Suprapubic skin (tissue), 4 donors: ENCODE measurements at regions not wholly inside any gene's neighbourhood (a gene's known extent, or its start where the extent isn't known, plus 50 kb on each side); places are given as distances from the start of the nearest gene placed in this dataset.

Experiments used
- DNase-seq, 2 donors: peaks; one replicate each; pipeline ENCODE4 v3.0.0-alpha.2; 2019; ENCODE audit warnings: low spot score in 2 of 2
- H3K27ac ChIP-seq: fragments of 200-600 bp; sonication (generic); one replicate; pipeline ENCODE4 v1.5.1; 2019
- H3K27me3 ChIP-seq: fragments of 200-600 bp; sonication (generic); one replicate; pipeline ENCODE4 v1.5.1; 2019
- H3K36me3 ChIP-seq: fragments of 200-600 bp; sonication (generic); one replicate; pipeline ENCODE4 v1.5.1; 2019
- H3K4me1 ChIP-seq: fragments of 200-600 bp; sonication (generic); one replicate; pipeline ENCODE4 v1.5.1; 2019
- H3K4me3 ChIP-seq: fragments of 200-600 bp; sonication (generic); one replicate; pipeline ENCODE4 v1.5.1; 2019; ENCODE audit warnings: mild to moderate bottlenecking
- H3K9me3 ChIP-seq: fragments of 200-600 bp; sonication (generic); one replicate; pipeline ENCODE4 v1.5.1; 2019
- EP300 ChIP-seq: sonication (generic); formaldehyde crosslinking; IDR thresholded peaks from one replicate; pipeline ENCODE4 v1.6.1; 2017; ENCODE audit warnings: antibody characterized with exemption
- POLR2A ChIP-seq, 2 donors: fragments of 450-650 bp; IDR thresholded peaks; one replicate each; pipeline ENCODE4 v1.6.1; 2017; ENCODE audit warnings: antibody characterized with exemption in 2 of 2, mild to moderate bottlenecking in 2 of 2, moderate library complexity in 2 of 2
- POLR2AphosphoS5 ChIP-seq, 3 donors: sonication (generic); formaldehyde crosslinking; IDR thresholded peaks; one replicate each; pipeline ENCODE4 v1.6.1; 2017; ENCODE audit warnings: antibody characterized with exemption in 3 of 3
- WGBS: methylation state at CpG from one replicate; pipeline ENCODE4 v1.1.5; 2018; 5-methylcytosine and 5-hydroxymethylcytosine counted together
- TF ChIP-seq, protein P1 (sequence below), 2 donors: fragments of 200-600 bp in 1 of 2; fragments of 450-650 bp in 1 of 2; sonication (generic) in 1 of 2; IDR thresholded peaks; one replicate each; pipeline ENCODE4 v1.5.1; 2016 to 2019; ENCODE audit warnings: antibody characterized with exemption in 2 of 2, mild to moderate bottlenecking in 1 of 2, moderate library complexity in 1 of 2

GRCh38 chr3:103033841-103034240, 599.0 kb downstream of the ZPLD1 start:
- TF ChIP-seq, protein P1, sequence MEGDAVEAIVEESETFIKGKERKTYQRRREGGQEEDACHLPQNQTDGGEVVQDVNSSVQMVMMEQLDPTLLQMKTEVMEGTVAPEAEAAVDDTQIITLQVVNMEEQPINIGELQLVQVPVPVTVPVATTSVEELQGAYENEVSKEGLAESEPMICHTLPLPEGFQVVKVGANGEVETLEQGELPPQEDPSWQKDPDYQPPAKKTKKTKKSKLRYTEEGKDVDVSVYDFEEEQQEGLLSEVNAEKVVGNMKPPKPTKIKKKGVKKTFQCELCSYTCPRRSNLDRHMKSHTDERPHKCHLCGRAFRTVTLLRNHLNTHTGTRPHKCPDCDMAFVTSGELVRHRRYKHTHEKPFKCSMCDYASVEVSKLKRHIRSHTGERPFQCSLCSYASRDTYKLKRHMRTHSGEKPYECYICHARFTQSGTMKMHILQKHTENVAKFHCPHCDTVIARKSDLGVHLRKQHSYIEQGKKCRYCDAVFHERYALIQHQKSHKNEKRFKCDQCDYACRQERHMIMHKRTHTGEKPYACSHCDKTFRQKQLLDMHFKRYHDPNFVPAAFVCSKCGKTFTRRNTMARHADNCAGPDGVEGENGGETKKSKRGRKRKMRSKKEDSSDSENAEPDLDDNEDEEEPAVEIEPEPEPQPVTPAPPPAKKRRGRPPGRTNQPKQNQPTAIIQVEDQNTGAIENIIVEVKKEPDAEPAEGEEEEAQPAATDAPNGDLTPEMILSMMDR (IDR thresholded peaks at IDR 0.05) = no peak
- no peak for TF ChIP-seq EP300
- no peak for TF ChIP-seq POLR2AphosphoS5 (IDR thresholded peaks at IDR 0.05)
- WGBS = 92% methylated on average over 2 of the region's 2 CpGs
- no peaks in the 10 kb centered on the region for H3K27me3 ChIP-seq
- no peaks in the 10 kb centered on the region for H3K4me1 ChIP-seq
- H3K9me3 ChIP-seq = no peaks in the 10 kb centered on the region
- no peak overlapping the region for H3K4me3 ChIP-seq
- no peaks in the 10 kb centered on the region for H3K36me3 ChIP-seq
- DNase-seq = no peak
- no peak overlapping the region for H3K27ac ChIP-seq

DNA sequence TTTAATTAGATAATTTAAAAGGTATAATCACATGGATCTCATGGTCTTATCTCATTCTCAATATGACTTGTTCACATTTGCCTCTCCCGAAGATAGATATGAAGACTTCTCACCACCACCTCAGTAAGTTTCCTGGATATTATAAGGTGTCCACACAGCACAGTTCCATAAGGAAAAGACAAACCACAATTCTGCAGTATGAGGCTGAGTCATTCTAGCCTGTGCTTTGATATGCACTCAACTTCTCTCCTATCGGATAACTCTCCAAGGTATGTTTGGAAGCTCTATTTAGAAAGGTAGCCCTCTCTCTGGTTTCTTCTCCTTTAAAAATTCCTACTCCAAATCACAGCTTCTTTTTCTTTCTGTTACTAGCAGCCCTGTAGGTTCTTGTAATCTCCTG, 612.8 kb downstream of the ZPLD1 start:
- WGBS = 87% methylated on average over 2 of the region's 2 CpGs
- TF ChIP-seq POLR2A (IDR thresholded peaks at IDR 0.05) = no peak
- no peak for TF ChIP-seq EP300
- TF ChIP-seq, protein P1 (IDR thresholded peaks at IDR 0.05) = no peak
- no peak for TF ChIP-seq POLR2AphosphoS5 (IDR thresholded peaks at IDR 0.05)
- H3K4me3 ChIP-seq = no peak overlapping the region
- H3K36me3 ChIP-seq = no peaks in the 10 kb centered on the region
- H3K27me3 ChIP-seq = no peaks in the 10 kb centered on the region
- no peak overlapping the region for H3K27ac ChIP-seq
- H3K9me3 ChIP-seq = no peaks in the 10 kb centered on the region
- no peaks in the 10 kb centered on the region for H3K4me1 ChIP-seq
- no peak for DNase-seq

DNA sequence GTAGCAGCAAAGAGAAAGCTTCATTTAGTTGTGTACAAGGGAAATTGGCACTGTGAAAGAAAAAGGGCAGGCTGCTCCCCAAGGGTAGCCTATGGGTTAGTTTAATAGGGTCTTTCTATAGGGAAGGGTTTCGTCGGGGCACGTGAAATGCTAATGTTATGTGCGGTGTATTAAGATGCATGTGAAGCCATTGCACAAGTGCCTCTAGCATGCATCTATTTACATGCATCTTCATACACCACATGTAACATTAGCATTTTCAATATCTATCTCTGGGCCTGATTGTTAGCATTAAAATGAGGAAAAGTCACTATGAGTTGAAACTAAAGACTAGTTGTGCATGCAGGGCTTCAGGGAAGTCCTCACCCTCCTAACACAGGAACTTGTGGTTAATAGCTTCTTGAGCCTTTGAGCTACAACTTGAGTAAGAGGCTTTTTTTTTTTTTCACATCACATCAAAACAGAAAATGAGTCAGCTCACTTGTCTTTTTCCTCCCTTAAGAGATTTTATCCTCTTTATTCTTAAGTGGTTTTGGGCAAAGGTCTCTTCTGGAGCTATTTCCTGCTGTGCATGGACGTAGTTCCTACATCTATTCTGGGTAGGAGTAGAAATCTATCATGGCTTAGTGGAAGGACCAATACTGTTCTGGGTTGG, 613.4 kb downstream of the ZPLD1 start:
- no peaks in the 10 kb centered on the region for H3K9me3 ChIP-seq
- no peaks in the 10 kb centered on the region for H3K36me3 ChIP-seq
- DNase-seq = no peak
- no peaks in the 10 kb centered on the region for H3K27me3 ChIP-seq
- 87% methylated on average over 5 of the region's 5 CpGs for WGBS
- H3K4me1 ChIP-seq = no peaks in the 10 kb centered on the region
- no peak overlapping the region for H3K27ac ChIP-seq
- H3K4me3 ChIP-seq = no peak overlapping the region
- no peak for TF ChIP-seq POLR2A (IDR thresholded peaks at IDR 0.05)
- TF ChIP-seq POLR2AphosphoS5 (IDR thresholded peaks at IDR 0.05) = no peak
- TF ChIP-seq EP300 = no peak
- TF ChIP-seq, protein P1 (IDR thresholded peaks at IDR 0.05) = no peak

DNA sequence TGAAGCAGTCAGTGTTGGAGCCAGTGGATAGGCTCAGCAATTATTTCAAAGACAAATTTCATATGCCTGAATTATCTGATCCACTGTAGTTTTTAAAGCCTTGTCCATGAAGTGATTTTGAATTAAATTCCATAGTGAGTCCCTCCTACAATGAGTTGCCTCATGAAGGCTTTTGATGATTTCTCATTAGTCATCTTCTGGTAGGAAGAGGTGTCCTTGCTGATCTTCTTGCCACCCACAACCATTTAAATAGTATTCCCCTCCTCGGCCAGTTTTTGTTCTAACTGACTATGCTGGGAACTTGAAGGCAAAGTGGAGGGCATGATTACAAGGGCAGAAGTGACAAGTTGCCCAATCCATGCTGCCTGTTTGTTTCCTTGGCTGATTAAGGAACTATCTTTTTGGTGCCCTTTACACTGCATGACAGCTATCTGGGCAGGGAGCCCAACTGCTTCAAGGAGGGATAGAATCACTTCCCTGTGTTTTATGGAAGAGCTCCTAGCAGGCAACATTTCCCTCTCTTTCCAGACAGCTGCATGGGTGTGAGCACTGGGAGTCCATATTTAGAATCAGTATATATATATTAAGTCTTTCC, 617.5 kb downstream of the ZPLD1 start:
- Histone ChIP-seq H3K27me3 (no peaks in the 10 kb centered on the region), H3K9me3 (no peaks in the 10 kb centered on the region), H3K27ac (no peak overlapping the region), H3K36me3 (no peaks in the 10 kb centered on the region), H3K4me1 (no peaks in the 10 kb centered on the region), H3K4me3 (no peak overlapping the region)
- TF ChIP-seq POLR2AphosphoS5 (IDR thresholded peaks at IDR 0.05) (no peak), EP300 (no peak)
- TF ChIP-seq, protein P1 (IDR thresholded peaks at IDR 0.05) = no peak
- peak in 1 of 2 donors; percentile 57 for DNase-seq
- WGBS = 57% methylated on average over 1 of the region's 1 CpG

- DNase-seq = no peak
- TF ChIP-seq POLR2AphosphoS5 (IDR thresholded peaks at IDR 0.05) = no peak
- TF ChIP-seq EP300 = no peak
- TF ChIP-seq POLR2A (IDR thresholded peaks at IDR 0.05) = no peak
- TF ChIP-seq, protein P1 (IDR thresholded peaks at IDR 0.05) = no peak
- Histone ChIP-seq H3K36me3 (no peaks in the 10 kb centered on the region), H3K9me3 (no peaks in the 10 kb centered on the region), H3K27me3 (no peaks in the 10 kb centered on the region), H3K4me3 (no peak overlapping the region), H3K4me1 (no peaks in the 10 kb centered on the region), H3K27ac (no peak overlapping the region)
- WGBS = 35% methylated on average over 2 of the region's 2 CpGs
These were observed 620.3 kb downstream of the ZPLD1 start for GRCh38 chr3:103055021-103055520.
